GM19468 (cell line): ENCODE measurements at regions not wholly inside any gene's neighbourhood (a gene's known extent, or its start where the extent isn't known, plus 50 kb on each side); places are given as distances from the start of the nearest gene placed in this dataset.

ENCODE experiments used
- ATAC-seq: cut with Tn5 transposase; IDR thresholded peaks from one replicate; pipeline ENCODE4 v1.9.1; 2021; ENCODE audit warnings: mild to moderate bottlenecking, moderate library complexity, moderate number of reproducible peaks; ENCODE audit not compliant: unreplicated experiment; ENCODE audit errors: extremely low read depth

DNA sequence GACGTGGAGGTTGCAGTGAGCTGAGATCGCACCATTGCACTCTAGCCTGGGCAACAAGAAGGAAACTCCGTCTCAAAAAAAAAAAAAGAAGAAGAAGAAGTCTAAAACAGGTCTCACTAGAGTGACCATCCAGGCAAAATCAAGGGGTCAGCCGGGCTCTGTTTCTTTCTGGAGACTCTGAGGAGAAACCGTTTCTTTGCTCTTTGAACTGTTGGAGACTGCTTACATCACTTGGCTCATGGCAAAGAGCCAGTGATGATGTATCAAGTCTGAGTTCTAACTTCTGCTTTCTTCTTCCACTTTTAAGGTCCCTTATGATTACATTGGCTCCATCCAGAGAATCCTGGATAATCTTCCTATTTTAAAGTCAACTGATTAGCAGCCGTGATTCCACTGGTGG is 306.8 kb downstream of the WDR11 start:
- ATAC-seq, result no peak

DNA sequence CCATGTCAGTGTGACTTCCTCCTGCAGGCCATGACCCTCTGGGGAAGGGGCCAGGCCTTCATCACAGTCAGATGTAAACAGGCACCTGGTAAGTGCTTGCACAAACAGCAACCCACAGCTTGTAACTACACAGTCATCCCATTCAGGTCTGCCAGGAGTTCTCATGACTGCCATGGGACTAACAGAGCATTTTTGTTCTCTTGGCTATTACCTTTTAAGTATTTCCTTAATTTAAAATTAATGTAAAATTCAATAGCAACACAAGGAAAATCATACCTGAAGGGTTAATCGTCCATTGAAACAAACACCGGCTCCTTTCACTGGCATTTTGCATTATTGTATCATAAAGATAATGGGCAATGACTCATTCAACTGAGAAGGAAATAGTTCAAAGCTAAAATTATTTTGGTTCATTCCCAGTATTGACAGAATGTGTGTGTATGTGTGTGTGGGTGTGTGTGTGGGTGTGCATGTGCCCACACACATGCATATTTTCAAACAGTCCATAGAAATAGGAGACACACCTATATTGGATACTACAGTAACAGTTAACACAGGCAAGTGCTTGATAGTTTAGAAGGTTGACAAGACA is 307.9 kb downstream of the WDR11 start:
- no peak for ATAC-seq

GRCh38 chr10:121159670-121160069 is 308.5 kb downstream of the WDR11 start:
- ATAC-seq, result no peak

DNA sequence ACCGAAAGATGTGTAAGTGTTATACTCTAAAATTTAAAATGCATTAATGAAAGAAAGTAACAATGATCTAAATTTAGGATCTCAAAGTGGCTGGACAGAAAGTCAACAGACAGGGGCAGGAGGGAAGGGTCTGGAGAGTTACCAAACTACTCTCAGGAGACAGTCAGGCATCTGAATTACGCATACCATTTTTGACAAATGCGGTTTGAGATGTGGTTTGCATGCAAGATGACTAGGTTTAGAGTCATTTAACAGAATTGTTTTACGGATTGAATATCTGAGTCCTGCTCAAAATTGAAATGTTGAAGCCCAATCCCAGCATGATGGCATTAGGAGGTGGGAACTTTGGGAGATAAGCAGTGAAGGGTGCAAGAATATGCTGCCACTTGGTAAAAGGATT is 314.1 kb downstream of the WDR11 start:
- no peak for ATAC-seq

GRCh38 chr10:121167534-121168243 is 316.5 kb downstream of the WDR11 start:
- ATAC-seq, result no peak

DNA sequence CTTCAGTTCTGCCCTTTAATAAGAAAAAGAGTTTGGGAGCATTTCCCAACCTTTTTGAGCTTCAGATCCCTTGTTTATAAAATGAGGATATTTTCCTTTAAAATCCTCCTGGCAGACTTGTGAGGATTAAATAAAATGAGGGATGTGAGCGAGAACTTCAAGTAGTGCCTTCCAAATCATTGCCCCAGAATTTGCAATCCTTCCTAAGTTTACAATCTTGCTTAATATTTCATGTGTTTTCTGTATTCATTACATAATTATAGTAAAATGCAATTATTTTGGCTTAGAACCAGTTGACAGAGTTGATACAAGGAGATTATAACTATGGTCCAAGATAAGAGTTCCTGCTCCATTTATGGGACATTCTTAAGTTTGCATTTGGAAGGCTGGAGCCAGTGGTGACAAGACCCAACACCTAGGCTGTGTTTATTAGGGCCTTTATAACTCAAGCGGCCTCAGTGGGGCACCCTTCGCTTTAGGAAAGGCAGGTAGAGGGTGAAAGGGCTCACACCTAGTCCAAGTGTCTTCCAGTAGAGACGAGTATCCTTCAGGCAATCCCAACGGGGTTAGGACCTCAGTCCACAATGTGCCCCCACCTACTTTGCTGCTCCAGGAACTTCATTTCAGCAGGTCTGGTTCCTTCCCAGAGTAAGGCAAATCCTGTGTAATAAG is 317.5 kb downstream of the WDR11 start:
- no peak for ATAC-seq

- ATAC-seq, result no peak
These were observed 318.2 kb downstream of the WDR11 start for GRCh38 chr10:121169406-121169805.

DNA sequence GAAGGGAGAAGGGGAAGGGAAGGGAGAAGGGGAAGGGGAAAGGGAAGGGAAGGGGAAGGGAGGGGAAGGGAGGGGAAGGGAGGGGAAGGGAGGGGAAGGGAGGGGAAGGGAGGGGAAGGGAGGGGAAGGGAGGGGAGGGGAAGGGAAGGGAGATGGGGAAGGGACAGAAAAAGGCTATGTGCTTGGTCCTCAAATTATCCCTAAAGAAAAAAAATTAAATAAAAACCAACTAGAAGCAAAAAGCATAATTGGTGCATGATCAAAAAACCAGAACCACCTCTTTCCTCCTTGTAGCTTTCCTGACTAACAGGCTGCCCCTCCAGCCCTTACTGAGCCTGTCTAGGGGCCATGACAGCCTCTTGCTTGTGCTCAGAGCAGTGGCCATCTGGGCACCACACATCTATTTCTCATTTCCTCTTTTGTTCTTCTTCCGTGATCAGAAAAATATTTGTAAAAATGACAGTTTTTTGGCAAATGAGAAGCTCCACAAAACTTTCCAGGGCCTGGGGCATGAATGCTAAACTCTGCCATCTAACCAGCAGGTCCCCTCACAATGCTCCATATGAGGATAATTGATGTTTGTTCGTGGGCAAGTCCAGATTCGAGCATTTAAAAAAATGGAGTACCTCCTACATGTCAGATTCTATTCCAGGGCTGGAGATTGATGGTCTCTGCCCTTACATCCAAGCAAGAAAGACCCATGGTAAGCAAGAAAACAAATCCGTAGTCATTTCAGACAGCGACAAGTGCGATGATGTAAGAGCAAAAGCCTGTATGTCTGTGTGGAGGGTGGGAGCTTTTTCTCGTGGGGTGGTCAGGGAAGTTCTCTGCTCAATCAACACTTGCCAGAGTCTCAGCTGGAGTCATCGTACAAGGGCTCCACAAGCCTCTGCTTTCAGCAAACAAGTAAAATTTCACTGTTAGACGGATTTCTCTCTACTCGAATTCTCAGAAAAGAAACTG is 320.9 kb downstream of the WDR11 start:
- ATAC-seq, result no peak

GRCh38 chr10:121179006-121179405 is 327.8 kb downstream of the WDR11 start:
- ATAC-seq, result no peak

DNA sequence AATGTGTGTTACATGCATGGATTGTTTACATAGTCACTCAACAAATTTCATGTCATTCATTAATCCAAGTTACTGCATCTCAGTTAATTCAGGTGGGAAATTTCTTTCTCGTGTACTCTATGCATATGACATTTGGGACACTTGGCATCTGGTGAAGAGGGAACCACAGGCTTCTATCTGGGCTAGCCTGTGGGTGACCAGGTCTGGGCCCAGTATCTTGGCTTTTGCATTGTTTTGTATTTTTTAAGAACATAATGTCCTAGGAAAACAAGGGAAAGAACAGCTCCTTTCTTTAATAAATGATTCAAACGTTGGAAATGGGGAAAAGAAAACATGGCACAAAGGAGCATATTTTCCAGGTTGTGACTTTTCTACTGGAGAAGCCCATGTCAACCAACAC is 331.1 kb downstream of the WDR11 start:
- ATAC-seq, result no peak

DNA sequence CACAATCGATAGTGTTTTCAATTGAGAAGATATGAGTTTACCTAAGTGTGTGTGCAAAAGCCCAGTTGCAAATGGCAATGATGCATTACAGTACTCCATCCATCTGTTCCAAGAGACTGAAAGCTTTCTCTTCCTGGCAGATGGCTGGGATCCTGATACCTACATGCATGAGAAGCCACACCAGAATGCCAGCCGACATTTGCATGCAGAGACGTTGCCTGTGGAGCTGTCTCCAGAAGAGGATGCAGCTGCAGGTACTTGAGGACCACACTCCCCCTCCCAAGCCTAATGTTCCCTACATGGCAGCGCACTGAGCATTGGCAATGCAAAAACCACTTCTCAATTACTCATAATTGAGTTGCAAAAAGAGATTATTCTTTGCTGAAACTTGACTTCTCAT is 332.1 kb downstream of the WDR11 start:
- no peak for ATAC-seq

DNA sequence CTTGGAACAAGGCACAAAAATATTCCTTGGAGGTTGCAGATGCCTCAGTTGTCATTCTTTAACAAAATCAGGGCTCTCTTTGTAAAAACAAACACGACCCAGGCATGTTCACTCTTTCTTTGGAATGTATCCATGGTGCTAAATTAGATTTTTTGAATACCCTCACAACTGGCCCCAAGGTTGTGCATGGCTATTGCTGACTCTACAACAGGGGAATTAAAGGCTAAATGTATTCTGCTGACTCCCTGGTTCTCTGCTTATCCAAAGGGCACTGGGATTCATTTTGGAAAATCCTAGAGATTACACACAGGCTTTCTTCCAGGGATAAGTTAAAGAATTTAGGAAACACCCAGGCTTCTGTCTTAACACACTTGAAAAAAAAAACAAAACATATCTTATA is 332.5 kb downstream of the WDR11 start:
- ATAC-seq, result no peak

GRCh38 chr10:121185816-121186455 is 334.8 kb downstream of the WDR11 start:
- no peak for ATAC-seq

GRCh38 chr10:121187391-121187790 is 336.2 kb downstream of the WDR11 start:
- no peak for ATAC-seq

DNA sequence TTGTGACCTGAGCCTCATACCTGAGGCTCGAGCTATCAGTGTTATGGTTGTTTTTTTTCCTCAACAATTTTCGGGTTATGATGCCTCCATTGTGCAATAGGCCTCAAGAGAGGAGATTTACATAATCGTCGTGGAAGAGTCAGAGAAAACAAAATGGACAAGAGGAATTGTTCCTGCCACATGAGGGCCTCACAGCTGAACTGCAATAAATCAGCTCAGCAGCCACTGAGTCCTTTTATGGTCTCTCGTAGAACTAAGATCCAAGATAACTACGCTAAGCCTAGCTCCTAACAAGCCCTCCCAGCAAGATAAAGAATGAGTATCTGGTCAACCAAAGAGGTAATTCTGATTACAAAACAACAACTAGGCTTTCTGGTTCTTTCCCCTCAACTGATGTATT is 336.8 kb downstream of the WDR11 start:
- ATAC-seq, result no peak

GRCh38 chr10:121189066-121189465 is 337.9 kb downstream of the WDR11 start:
- no peak for ATAC-seq

DNA sequence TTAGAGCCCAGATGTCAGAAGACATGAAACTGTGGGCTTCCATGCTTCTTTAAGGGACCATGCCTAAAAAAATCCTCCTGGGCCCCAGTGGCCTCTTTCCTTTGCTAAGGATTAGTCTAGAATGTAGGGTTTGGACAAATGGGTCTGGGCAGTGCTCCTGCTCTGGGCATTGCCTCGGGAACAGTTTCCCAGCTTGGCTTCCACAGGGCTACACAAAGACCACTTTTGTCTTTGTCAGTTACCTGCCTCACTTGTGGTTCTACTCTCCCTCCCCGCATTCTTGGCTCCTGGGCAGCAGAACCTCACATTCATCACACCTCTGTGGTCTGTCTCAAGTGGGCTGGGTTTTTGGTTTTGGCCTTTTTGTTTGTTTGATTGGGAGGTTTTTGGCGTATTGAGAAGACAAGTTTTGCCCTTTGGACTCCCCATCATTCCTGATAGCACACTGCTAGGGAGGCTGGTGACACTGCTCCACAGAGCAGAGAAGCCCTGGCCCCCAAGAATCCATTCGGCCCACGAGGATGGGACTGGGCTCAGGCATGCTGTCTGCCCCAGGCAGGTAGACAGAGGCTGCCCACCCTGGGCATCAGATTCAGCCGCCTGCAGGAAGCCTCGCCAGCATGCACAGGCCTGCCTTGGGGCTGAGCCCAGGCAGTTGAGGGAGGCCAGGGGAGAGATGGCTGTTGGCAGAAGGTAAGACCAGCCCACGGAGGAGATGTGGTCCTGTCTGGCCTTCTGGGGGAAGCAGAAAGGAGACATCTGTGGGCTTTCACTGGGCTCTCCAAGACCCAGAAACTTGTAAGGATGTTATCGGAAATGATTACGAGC is 343.7 kb downstream of the WDR11 start:
- ATAC-seq, result no peak

- ATAC-seq, result no peak
These were observed 344.4 kb downstream of the WDR11 start for GRCh38 chr10:121195524-121195910.

DNA sequence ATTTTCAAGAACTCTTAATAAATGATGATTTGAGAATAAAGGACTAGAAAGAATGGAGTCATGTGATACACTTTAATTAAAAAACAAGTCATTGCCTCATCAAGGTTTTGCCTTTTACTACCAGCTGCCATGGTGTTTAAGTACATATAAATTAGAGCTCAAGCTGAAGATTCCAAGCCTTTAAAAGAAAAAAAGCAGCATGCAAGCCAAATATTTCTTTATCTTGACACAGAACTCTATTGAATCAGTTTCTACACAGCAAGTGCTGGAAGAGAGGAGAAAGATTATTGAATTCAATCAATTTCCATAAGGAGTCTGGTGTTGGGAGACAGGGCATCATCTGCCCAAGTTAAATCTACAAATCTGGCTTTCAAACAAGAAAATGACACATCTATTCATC is 347.9 kb downstream of the WDR11 start:
- ATAC-seq, result no peak
